ENCODE measurements at regions not wholly inside any gene's neighbourhood (a gene's known extent, or its start where the extent isn't known, plus 50 kb on each side); places are given as distances from the start of the nearest gene placed in this dataset.

DNA sequence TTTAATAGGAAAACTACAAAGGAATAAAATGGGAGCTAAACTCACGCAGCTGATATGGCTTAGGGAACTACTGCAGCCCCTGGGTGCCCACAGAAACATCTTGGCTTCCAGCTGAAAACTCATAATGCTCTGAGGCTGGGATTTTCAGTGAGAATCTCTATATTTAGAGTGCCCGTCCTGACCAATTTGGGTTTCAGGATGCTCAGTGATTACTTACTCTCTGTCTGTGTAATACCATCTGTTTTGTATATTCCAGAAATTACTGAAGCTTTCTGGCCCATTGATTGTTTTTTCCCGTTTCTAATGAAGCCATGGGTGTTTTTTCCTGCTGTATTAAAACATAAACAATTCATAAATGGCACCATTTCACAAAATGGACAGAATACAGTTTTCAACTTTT, 50.6 kb upstream of the ZNF385D start:
- no peak overlapping the region for H3K18ac ChIP-seq (ENCODE audit: low read length)
- no peak overlapping the region for H2BK5ac ChIP-seq (ENCODE audit: low read depth, low read length, poor library complexity)
- no peak overlapping the region for H2AK5ac ChIP-seq (ENCODE audit: low read length)
- no peak overlapping the region for H4K12ac ChIP-seq (ENCODE audit: low read depth, low read length)
- H3K27ac ChIP-seq (ENCODE audit: low read depth, low read length) = no peak overlapping the region
- no peak overlapping the region for H3K4me2 ChIP-seq (ENCODE audit: low read length)
- H3K4me1 ChIP-seq (ENCODE audit: control insufficient read depth in 1 of 2, insufficient read depth in 2 of 2, low read length in 2 of 2) = no peaks in the 10 kb centered on the region
- no peak overlapping the region for H3K4me3 ChIP-seq (ENCODE audit: low read depth, low read length)
- no peak overlapping the region for H4K91ac ChIP-seq (ENCODE audit: low read depth, low read length)
- no peak overlapping the region for H4K8ac ChIP-seq (ENCODE audit: low read depth, low read length)
- H3K4ac ChIP-seq (ENCODE audit: low read depth, low read length) = no peak overlapping the region
- H3K79me1 ChIP-seq (ENCODE audit: low read length) = no peaks in the 10 kb centered on the region
- no peaks in the 10 kb centered on the region for H3K79me2 ChIP-seq (ENCODE audit: control insufficient read depth, insufficient read depth, low read length, poor library complexity)
- no peak overlapping the region for H2BK120ac ChIP-seq (ENCODE audit: insufficient read depth, low read length, poor library complexity)
- no peaks in the 10 kb centered on the region for H3K9me3 ChIP-seq (ENCODE audit: insufficient read depth, low read depth, low read length)
- no peak overlapping the region for H2AFZ ChIP-seq (ENCODE audit: insufficient read depth, low read length, poor library complexity)
- no peak overlapping the region for H3K9ac ChIP-seq (ENCODE audit: low read length)
- no CpG with 5 or more reads among the region's 3 CpGs for whole genome bisulfite sequencing (ENCODE audit: extremely low coverage, insufficient coverage, insufficient read length)
- H3K36me3 ChIP-seq (ENCODE audit: control insufficient read depth in 1 of 2, insufficient read depth in 2 of 2, low read length in 2 of 2) = no peaks in the 10 kb centered on the region
- H3K23ac ChIP-seq (ENCODE audit: low read length) = no peak overlapping the region
- H3K27me3 ChIP-seq (ENCODE audit: insufficient read depth, low read length) = no peaks in the 10 kb centered on the region
- H2BK12ac ChIP-seq (ENCODE audit: low read length) = no peak overlapping the region
- H3K14ac ChIP-seq (ENCODE audit: low read length) = no peak overlapping the region
- DNase-seq = no peak

DNA sequence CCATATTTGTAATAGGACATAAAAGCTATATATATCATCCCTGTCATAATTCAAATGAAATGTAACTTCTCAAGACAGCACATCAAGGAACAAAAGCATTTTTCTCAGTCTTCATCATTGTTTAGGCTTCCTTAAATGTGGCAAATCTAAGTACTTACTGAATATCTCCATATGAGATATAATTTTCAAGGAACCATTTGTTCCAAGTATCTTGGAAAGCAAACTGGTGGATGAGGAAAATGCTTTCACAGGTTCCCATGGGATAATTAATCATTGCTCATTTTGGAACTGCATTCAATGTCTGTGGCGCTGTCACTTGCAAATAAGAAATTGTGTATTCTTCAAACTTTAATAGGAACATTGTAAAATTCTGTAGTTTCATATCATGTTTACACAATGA, 52.6 kb upstream of the ZNF385D start:
- Histone ChIP-seq H3K79me2 (ENCODE audit: control insufficient read depth, insufficient read depth, low read length, poor library complexity) (no peaks in the 10 kb centered on the region), H3K27ac (ENCODE audit: low read depth, low read length) (no peak overlapping the region), H2BK12ac (ENCODE audit: low read length) (no peak overlapping the region), H2BK120ac (ENCODE audit: insufficient read depth, low read length, poor library complexity) (no peak overlapping the region), H4K91ac (ENCODE audit: low read depth, low read length) (no peak overlapping the region), H3K9me3 (ENCODE audit: insufficient read depth, low read depth, low read length) (peaks cover 2% of the 10 kb centered on the region), H3K9ac (ENCODE audit: low read length) (no peak overlapping the region), H4K12ac (ENCODE audit: low read depth, low read length) (no peak overlapping the region), H3K4me3 (ENCODE audit: low read depth, low read length) (no peak overlapping the region), H3K4ac (ENCODE audit: low read depth, low read length) (no peak overlapping the region), H3K4me1 (ENCODE audit: control insufficient read depth in 1 of 2, insufficient read depth in 2 of 2, low read length in 2 of 2) (no peaks in the 10 kb centered on the region), H3K4me2 (ENCODE audit: low read length) (no peak overlapping the region), H3K36me3 (ENCODE audit: control insufficient read depth in 1 of 2, insufficient read depth in 2 of 2, low read length in 2 of 2) (no peaks in the 10 kb centered on the region), H4K8ac (ENCODE audit: low read depth, low read length) (no peak overlapping the region), H3K23ac (ENCODE audit: low read length) (no peak overlapping the region), H3K14ac (ENCODE audit: low read length) (no peak overlapping the region), H3K27me3 (ENCODE audit: insufficient read depth, low read length) (no peaks in the 10 kb centered on the region), H3K18ac (ENCODE audit: low read length) (no peak overlapping the region), H3K79me1 (ENCODE audit: low read length) (no peaks in the 10 kb centered on the region), H2AK5ac (ENCODE audit: low read length) (no peak overlapping the region), H2BK5ac (ENCODE audit: low read depth, low read length, poor library complexity) (no peak overlapping the region), H2AFZ (ENCODE audit: insufficient read depth, low read length, poor library complexity) (no peak overlapping the region)
- DNase-seq = no peak
- WGBS (ENCODE audit: extremely low coverage, insufficient coverage, insufficient read length) = no CpG with 5 or more reads among the region's 1 CpG

DNA sequence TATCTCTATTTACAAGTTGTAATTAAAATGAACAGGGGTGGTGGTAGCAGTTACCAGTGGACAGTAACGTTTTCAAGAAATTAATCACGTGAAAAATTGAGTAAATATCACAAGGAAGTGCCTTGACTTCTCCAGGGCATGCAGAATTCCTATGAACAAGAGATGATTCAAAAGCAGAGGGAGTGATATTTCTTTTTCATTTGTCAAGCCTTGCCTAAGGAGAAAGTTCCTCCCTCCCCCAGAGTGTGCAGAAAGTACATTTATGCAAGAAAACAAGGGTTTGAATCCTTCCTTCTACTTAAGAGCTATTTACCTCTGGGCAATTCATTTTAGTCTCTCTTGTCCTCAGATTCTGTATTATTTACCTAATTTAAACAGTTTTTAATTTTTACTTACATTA, 53.3 kb upstream of the ZNF385D start:
- Histone ChIP-seq H3K9me3 (ENCODE audit: insufficient read depth, low read depth, low read length) (peaks cover 2% of the 10 kb centered on the region), H3K4me3 (ENCODE audit: low read depth, low read length) (no peak overlapping the region), H3K9ac (ENCODE audit: low read length) (no peak overlapping the region), H2AK5ac (ENCODE audit: low read length) (no peak overlapping the region), H4K12ac (ENCODE audit: low read depth, low read length) (no peak overlapping the region), H3K27me3 (ENCODE audit: insufficient read depth, low read length) (no peaks in the 10 kb centered on the region), H4K91ac (ENCODE audit: low read depth, low read length) (no peak overlapping the region), H2BK120ac (ENCODE audit: insufficient read depth, low read length, poor library complexity) (no peak overlapping the region), H3K4ac (ENCODE audit: low read depth, low read length) (no peak overlapping the region), H3K4me1 (ENCODE audit: control insufficient read depth in 1 of 2, insufficient read depth in 2 of 2, low read length in 2 of 2) (no peaks in the 10 kb centered on the region), H3K18ac (ENCODE audit: low read length) (no peak overlapping the region), H3K36me3 (ENCODE audit: control insufficient read depth in 1 of 2, insufficient read depth in 2 of 2, low read length in 2 of 2) (no peaks in the 10 kb centered on the region), H3K79me2 (ENCODE audit: control insufficient read depth, insufficient read depth, low read length, poor library complexity) (no peaks in the 10 kb centered on the region), H3K79me1 (ENCODE audit: low read length) (no peaks in the 10 kb centered on the region), H4K8ac (ENCODE audit: low read depth, low read length) (no peak overlapping the region), H3K27ac (ENCODE audit: low read depth, low read length) (no peak overlapping the region), H3K23ac (ENCODE audit: low read length) (no peak overlapping the region), H2BK5ac (ENCODE audit: low read depth, low read length, poor library complexity) (no peak overlapping the region), H3K14ac (ENCODE audit: low read length) (no peak overlapping the region), H2BK12ac (ENCODE audit: low read length) (no peak overlapping the region), H2AFZ (ENCODE audit: insufficient read depth, low read length, poor library complexity) (no peak overlapping the region), H3K4me2 (ENCODE audit: low read length) (no peak overlapping the region)
- no CpG with 5 or more reads among the region's 2 CpGs for WGBS (ENCODE audit: extremely low coverage, insufficient coverage, insufficient read length)
- DNase-seq = no peak

DNA sequence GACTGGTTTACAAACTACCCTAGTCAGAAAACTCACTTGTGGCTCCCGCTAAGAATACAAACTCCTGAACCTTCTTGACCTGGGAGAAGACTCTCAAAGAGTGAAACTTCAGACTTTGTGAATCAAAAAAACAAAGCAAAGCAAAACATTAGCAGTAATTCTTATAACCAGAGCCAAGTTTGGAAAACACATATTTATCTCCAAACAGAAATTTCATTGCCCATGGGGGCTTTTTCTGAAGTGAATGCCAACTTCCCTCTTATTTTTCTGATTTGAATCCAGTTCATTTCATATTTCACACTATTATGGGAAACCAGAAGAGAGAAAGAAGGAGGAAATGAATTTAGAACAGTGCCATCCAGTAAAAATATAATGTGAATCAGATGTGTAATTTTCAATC, 55.7 kb upstream of the ZNF385D start:
- no peak overlapping the region for H2BK12ac ChIP-seq (ENCODE audit: low read length)
- no peak overlapping the region for H3K4me2 ChIP-seq (ENCODE audit: low read length)
- H3K4me1 ChIP-seq (ENCODE audit: control insufficient read depth in 1 of 2, insufficient read depth in 2 of 2, low read length in 2 of 2) = no peaks in the 10 kb centered on the region
- no peak overlapping the region for H3K4me3 ChIP-seq (ENCODE audit: low read depth, low read length)
- no peak overlapping the region for H3K18ac ChIP-seq (ENCODE audit: low read length)
- H3K27me3 ChIP-seq (ENCODE audit: insufficient read depth, low read length) = no peaks in the 10 kb centered on the region
- H3K14ac ChIP-seq (ENCODE audit: low read length) = no peak overlapping the region
- H3K4ac ChIP-seq (ENCODE audit: low read depth, low read length) = no peak overlapping the region
- DNase-seq = no peak
- no peak overlapping the region for H3K27ac ChIP-seq (ENCODE audit: low read depth, low read length)
- no peaks in the 10 kb centered on the region for H3K79me1 ChIP-seq (ENCODE audit: low read length)
- no peak overlapping the region for H4K91ac ChIP-seq (ENCODE audit: low read depth, low read length)
- no peak overlapping the region for H3K23ac ChIP-seq (ENCODE audit: low read length)
- H2BK5ac ChIP-seq (ENCODE audit: low read depth, low read length, poor library complexity) = no peak overlapping the region
- H4K12ac ChIP-seq (ENCODE audit: low read depth, low read length) = no peak overlapping the region
- H3K79me2 ChIP-seq (ENCODE audit: control insufficient read depth, insufficient read depth, low read length, poor library complexity) = no peaks in the 10 kb centered on the region
- H2BK120ac ChIP-seq (ENCODE audit: insufficient read depth, low read length, poor library complexity) = no peak overlapping the region
- peaks cover 2% of the 10 kb centered on the region for H3K9me3 ChIP-seq (ENCODE audit: insufficient read depth, low read depth, low read length)
- no peak overlapping the region for H2AK5ac ChIP-seq (ENCODE audit: low read length)
- H4K8ac ChIP-seq (ENCODE audit: low read depth, low read length) = no peak overlapping the region
- no peak overlapping the region for H2AFZ ChIP-seq (ENCODE audit: insufficient read depth, low read length, poor library complexity)
- no peaks in the 10 kb centered on the region for H3K36me3 ChIP-seq (ENCODE audit: control insufficient read depth in 1 of 2, insufficient read depth in 2 of 2, low read length in 2 of 2)
- no CpG with 5 or more reads among the region's 1 CpG for WGBS (ENCODE audit: extremely low coverage, insufficient coverage, insufficient read length)
- no peak overlapping the region for H3K9ac ChIP-seq (ENCODE audit: low read length)
